PC-3 (cell line): ENCODE measurements at regions not wholly inside any gene's neighbourhood (a gene's known extent, or its start where the extent isn't known, plus 50 kb on each side); places are given as distances from the start of the nearest gene placed in this dataset.

Experiments used
- ATAC-seq: fragments of 200-7000 bp; cut with Tn5 transposase; 2 replicates; pipeline ENCODE4 v1.9.1; 2020; ENCODE audit warnings: mild to moderate bottlenecking, moderate library complexity
- BruUV-seq: library from RNA; stranded (reverse); fragments of 400-500 nt; replicated peaks from 2 replicates; lab custom pipeline; 2021; lab: Mats Ljungman, UMichigan
- CTCF ChIA-PET: fragments of 300-600 bp; sonication (Branson Sonifier 250); formaldehyde crosslinking; loops from one replicate; lab custom pipeline; 2022; ENCODE audit warnings: antibody characterized with exemption; lab: Charles Lee
- POLR2A ChIA-PET: fragments of 300-600 bp; sonication (Branson Sonifier 250); formaldehyde crosslinking; loops from one replicate; lab custom pipeline; 2022; ENCODE audit warnings: antibody characterized with exemption; ENCODE audit not compliant: unreplicated experiment; lab: Charles Lee
- DNase-seq: peaks from one replicate; pipeline ENCODE4 v3.0.0-alpha.2; 2015
- H2AFZ ChIP-seq: fragments of 300-600 bp; sonication (generic); 2 replicates; pipeline ENCODE4 v1.6.0; 2016; ENCODE audit warnings: antibody characterized with exemption, low read length
- H3F3A ChIP-seq: fragments of 300-600 bp; sonication (generic); one replicate; pipeline ENCODE4 v1.6.0; 2017; ENCODE audit warnings: antibody characterized with exemption, low read length, control low read depth, mild to moderate bottlenecking; ENCODE audit not compliant: unreplicated experiment
- H3K27ac ChIP-seq: fragments of 300-600 bp; sonication (generic); 2 replicates; pipeline ENCODE4 v1.5.1; 2016; ENCODE audit warnings: mild to moderate bottlenecking, low read length
- H3K27me3 ChIP-seq: fragments of 300-600 bp; sonication (generic); 2 replicates; pipeline ENCODE4 v1.6.1; 2016; ENCODE audit warnings: low read length, mixed read lengths
- H3K36me3 ChIP-seq: fragments of 300-600 bp; sonication (generic); 2 replicates; pipeline ENCODE4 v1.6.1; 2016; ENCODE audit warnings: low read depth, mixed run types, low read length, mixed read lengths
- H3K4me1 ChIP-seq: fragments of 300-600 bp; sonication (generic); 2 replicates; pipeline ENCODE4 v1.5.1; 2016; ENCODE audit warnings: low read length; ENCODE audit not compliant: insufficient read depth
- H3K4me2 ChIP-seq: fragments of 300-600 bp; sonication (generic); 2 replicates; pipeline ENCODE4 v1.6.0; 2016; ENCODE audit warnings: low read length
- H3K4me3 ChIP-seq: fragments of 300-600 bp; sonication (generic); 2 replicates; pipeline ENCODE4 v1.5.1; 2016; ENCODE audit warnings: mild to moderate bottlenecking, low read length, mixed read lengths
- H3K79me2 ChIP-seq: fragments of 300-600 bp; sonication (generic); 2 replicates; pipeline ENCODE4 v1.6.1; 2017; ENCODE audit warnings: low read length, mixed read lengths
- H3K9ac ChIP-seq: fragments of 300-600 bp; sonication (generic); 2 replicates; pipeline ENCODE4 v1.6.0; 2016; ENCODE audit warnings: mild to moderate bottlenecking, low read length
- H3K9me2 ChIP-seq: fragments of 300-600 bp; sonication (generic); replicated peaks from 2 replicates; pipeline ENCODE4 v1.6.1; 2016; ENCODE audit warnings: mixed run types, low read length, mixed read lengths
- H3K9me3 ChIP-seq: fragments of 300-600 bp; sonication (generic); 2 replicates; pipeline ENCODE4 v1.6.1; 2016; ENCODE audit warnings: low read length, mixed read lengths
- H4K20me1 ChIP-seq: fragments of 300-600 bp; sonication (generic); 2 replicates; pipeline ENCODE4 v1.6.1; 2016; ENCODE audit warnings: low read length, mixed read lengths
- CTCF ChIP-seq: fragments of 300-600 bp; sonication (generic); conservative IDR thresholded peaks from 2 replicates; pipeline ENCODE4 v1.5.1; 2017; ENCODE audit warnings: antibody characterized with exemption, low read depth, mild to moderate bottlenecking, low read length
- EZH2 ChIP-seq: fragments of 300-600 bp; sonication (generic); IDR thresholded peaks from one replicate; pipeline ENCODE4 v1.6.1; 2017; ENCODE audit warnings: antibody characterized with exemption, mild to moderate bottlenecking, low read length; ENCODE audit not compliant: unreplicated experiment
- EZH2phosphoT487 ChIP-seq: fragments of 300-600 bp; sonication (generic); IDR thresholded peaks from 2 replicates; pipeline ENCODE4 v1.6.1; 2018; ENCODE audit warnings: mild to moderate bottlenecking, antibody characterized with exemption, low read length, borderline replicate concordance
- intact Hi-C: fragments of 100-400 bp; cut with micrococcal nuclease; formaldehyde crosslinking; loops from 2 replicates; pipeline ENCODE4 v1.9.0; 2023

GRCh38 chr2:94956797-94957391, 68.6 kb upstream of the MAL start:
- Histone ChIP-seq H3K9ac (no peak overlapping the region), H3F3A (no peaks in the 10 kb centered on the region), H3K27ac (no peak overlapping the region), H3K4me1 (peaks cover 15% of the 10 kb centered on the region), H3K79me2 (no peaks in the 10 kb centered on the region), H3K4me3 (no peak overlapping the region), H4K20me1 (no peaks in the 10 kb centered on the region), H3K27me3 (peaks cover 34% of the 10 kb centered on the region), H2AFZ (no peak overlapping the region), H3K36me3 (no peaks in the 10 kb centered on the region), H3K9me3 (no peaks in the 10 kb centered on the region), H3K4me2 (no peak overlapping the region), H3K9me2 (no peaks in the 10 kb centered on the region)
- ChIA-PET CTCF (interaction anchor here (0.6 kb wide), 1 partner anchor 86 kb away, joined by 3 read pairs; the partner anchor contains the start of gene TEKT4), POLR2A (no interaction called here)
- peak; percentile 76 for ATAC-seq
- BruUV-seq = no TSS peak
- DNase-seq = peak; percentile 70
- intact Hi-C loops = loop anchor here (2.0 kb wide), 1 partner anchor 94 kb away; no protein-coding TSS in a partner anchor
- TF ChIP-seq EZH2phosphoT487 (no peak), CTCF (peak; percentile 91), EZH2 (no peak)

- Histone ChIP-seq H3K27ac (no peak overlapping the region), H3K9me3 (no peaks in the 10 kb centered on the region)
These were observed 67.3 kb upstream of the MAL start for GRCh38 chr2:94958245-94958644.

More at GRCh38 chr2:94958245-94958644, 67.3 kb upstream of the MAL start:
- Histone ChIP-seq H3K9me2 (no peaks in the 10 kb centered on the region), H4K20me1 (no peaks in the 10 kb centered on the region), H3K36me3 (no peaks in the 10 kb centered on the region), H3K27me3 (peaks cover 30% of the 10 kb centered on the region), H3K4me1 (peaks cover 15% of the 10 kb centered on the region), H3F3A (no peaks in the 10 kb centered on the region), H3K4me2 (no peak overlapping the region), H3K9ac (no peak overlapping the region), H3K4me3 (no peak overlapping the region), H2AFZ (no peak overlapping the region), H3K79me2 (no peaks in the 10 kb centered on the region)
- no peak for TF ChIP-seq CTCF
- no peak for TF ChIP-seq EZH2phosphoT487
- TF ChIP-seq EZH2 = no peak
- CTCF ChIA-PET = interaction anchor here (0.5 kb wide), 1 partner anchor 121 kb away, joined by 6 read pairs; no protein-coding TSS in a partner anchor
- ATAC-seq = no peak
- intact Hi-C loops = no loop called here
- no TSS peak for BruUV-seq
- no peak for DNase-seq
- POLR2A ChIA-PET = no interaction called here
